HG03175 (cell line): ENCODE measurements at regions not wholly inside any gene's neighbourhood (a gene's known extent, or its start where the extent isn't known, plus 50 kb on each side); places are given as distances from the start of the nearest gene placed in this dataset.
"Not testable (repeated sequence)": the region's sequence is repeated elsewhere in the genome, so short reads cannot be mapped to it uniquely, and the experiment has no call there.

Source experiments
- ATAC-seq: cut with Tn5 transposase; IDR thresholded peaks from one replicate; pipeline ENCODE4 v1.9.1; 2021; ENCODE audit warnings: mild to moderate bottlenecking, moderate library complexity; ENCODE audit not compliant: unreplicated experiment

DNA sequence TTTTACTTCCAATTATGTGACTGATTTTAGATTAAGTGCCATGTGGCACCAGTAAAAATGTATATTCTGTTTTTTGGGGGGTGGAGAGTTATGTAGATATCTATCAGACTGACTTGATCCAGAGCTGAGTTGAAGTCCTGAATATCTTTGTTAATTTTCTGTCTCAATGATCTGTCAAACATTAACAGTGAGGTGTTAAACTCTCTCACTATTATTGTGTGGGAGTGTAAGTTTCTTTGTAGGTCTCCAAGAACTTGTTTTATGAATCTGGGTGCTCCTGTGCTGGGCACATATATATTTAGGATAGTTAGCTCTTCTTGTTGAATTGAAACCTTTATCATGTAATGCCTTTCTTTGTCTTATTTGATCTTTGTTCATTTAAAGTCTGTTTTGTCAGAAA, 276.5 kb upstream of the USP25 start:
- ATAC-seq, result no peak

DNA sequence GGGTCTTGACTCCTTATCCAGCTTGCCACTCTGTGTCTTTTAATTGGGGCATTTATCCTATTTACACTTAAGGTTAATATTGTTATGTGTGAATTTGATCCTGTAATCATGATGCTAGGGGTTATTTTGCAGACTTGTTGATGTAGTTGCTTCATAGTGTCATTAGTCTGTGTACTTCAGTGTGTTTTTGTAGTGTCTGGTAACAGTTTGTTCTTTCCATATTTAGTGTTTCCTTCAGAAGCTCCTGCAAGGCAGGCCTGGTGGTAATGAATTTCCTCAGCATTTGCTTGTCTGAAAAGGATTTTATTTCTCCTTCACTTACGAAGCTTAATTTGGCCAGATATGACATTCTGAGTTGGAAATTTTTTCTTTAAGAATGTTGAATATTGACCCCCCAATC, 276.0 kb upstream of the USP25 start:
- not testable (repeated sequence) for ATAC-seq

DNA sequence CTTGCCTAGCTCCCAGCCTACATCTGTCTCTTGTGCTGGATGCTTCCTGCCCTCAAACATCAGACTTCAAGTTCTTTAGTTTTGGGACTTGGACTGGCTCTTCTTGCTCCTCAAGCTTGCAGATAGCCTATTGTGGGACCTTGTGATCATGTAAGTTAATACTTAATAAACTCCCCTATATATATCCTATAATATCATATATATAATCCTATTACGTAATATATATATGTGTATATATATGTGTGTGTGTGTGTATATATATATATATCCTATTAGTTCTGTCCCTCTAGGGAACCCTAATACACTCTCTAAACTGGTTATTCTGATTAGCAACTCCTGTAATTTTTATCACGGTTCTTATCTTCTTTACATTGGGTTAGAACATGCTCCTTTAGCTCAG, 274.9 kb upstream of the USP25 start:
- ATAC-seq, result not testable (repeated sequence)

DNA sequence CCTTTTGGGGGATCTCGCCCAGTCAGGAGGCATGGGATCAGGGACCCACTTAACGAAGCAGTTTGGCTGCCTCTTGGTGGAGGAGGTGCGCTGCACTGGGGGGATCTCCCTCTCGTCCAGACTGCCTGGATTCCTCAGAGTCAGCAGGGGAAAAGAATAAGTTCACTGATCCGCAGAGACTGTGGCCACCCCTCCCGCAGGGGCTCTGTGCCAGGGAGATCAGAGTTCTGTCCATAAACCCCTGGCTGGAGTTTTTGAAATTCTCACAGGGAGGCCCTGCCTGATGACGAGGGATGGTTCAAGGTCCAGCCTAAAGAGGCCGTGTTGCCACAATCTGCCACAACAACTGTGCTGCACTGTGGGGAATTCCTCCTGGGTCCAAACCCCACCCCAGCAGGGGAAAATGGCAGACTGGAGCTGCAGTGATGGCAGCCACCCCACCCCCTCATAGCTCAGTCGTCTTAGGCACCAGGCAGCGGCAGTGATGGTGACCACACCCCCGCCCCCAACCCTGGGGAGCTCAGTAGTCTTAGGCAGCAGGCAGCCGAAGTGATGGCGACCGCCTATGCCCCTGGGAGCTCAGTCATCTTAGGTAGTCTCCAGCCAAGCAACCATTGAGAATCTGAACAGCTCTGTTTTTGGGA, 273.8 kb upstream of the USP25 start:
- no peak for ATAC-seq

DNA sequence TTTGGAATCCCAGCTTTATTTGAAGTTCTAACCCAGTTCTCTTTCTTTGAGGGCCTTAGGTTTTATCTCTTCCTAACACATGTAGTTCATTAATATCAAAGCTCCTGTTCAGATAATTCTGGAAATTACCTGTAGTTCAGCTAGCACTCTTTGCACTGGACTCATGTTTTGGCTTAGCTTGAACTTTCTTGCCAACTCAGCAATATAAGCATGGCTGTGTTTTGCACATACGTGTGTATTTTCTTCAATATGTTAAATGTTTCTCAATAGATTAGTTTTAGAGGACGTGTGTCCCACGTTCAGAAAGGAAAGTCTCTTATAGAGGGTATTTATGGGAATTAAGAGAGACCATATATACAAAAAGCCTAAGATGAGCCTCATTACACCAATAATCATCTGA, 271.8 kb upstream of the USP25 start:
- no peak for ATAC-seq

DNA sequence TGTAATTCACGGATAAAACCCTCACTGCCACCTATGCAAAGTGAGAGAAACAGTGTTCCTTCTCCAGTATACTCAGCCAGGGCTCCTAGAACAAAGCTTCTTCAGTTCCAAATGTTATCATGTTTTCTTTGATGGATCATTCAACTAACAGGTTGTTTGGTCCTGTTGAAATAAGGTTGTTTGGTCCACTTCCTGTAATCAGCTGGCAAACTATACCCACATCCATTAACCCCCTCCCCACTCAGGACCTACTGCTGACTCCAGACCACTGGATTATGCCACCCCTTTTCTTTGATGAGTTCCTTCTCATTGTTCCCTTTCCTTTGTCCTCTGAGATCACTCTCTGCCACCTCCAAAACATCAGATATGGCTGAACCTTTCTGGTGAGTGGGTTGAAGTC, 267.7 kb upstream of the USP25 start:
- no peak for ATAC-seq

DNA sequence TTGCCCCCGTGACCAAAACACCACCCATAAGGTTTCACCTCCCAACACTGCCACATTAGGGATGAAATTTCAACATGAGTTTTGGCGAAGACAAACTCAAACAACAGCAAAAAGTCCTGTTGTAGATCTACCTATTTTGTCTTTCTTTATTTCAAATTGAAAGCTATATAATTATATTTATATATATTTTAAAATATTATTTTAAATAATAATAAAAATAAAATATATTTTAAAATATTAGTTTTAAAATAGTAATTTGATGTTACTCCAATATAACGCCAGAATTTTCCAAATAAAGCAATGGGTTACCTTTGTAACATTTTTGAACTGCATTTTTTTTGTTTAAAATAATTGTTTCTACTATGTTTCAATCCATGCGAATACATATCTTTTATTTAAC, 263.5 kb upstream of the USP25 start:
- no peak for ATAC-seq

DNA sequence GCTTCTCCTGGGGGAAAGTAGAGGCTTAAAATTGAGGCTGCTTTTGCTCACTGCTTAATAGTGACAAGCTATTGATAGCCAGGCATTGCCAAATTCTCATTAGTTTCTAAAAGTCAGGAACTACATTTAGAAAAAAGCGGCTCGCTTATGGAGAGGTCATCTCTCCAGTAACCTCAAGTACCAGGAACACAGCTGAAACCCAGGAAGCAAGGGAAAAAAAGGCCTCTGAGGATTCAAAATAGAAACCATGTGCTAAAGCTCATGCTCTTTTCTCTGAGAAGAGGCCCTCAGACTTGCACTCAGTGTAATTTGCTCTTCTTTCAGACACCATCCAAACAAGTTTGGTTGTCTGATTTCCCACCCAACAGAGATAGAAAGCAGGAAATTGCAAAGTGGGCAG, 261.4 kb upstream of the USP25 start:
- no peak for ATAC-seq

DNA sequence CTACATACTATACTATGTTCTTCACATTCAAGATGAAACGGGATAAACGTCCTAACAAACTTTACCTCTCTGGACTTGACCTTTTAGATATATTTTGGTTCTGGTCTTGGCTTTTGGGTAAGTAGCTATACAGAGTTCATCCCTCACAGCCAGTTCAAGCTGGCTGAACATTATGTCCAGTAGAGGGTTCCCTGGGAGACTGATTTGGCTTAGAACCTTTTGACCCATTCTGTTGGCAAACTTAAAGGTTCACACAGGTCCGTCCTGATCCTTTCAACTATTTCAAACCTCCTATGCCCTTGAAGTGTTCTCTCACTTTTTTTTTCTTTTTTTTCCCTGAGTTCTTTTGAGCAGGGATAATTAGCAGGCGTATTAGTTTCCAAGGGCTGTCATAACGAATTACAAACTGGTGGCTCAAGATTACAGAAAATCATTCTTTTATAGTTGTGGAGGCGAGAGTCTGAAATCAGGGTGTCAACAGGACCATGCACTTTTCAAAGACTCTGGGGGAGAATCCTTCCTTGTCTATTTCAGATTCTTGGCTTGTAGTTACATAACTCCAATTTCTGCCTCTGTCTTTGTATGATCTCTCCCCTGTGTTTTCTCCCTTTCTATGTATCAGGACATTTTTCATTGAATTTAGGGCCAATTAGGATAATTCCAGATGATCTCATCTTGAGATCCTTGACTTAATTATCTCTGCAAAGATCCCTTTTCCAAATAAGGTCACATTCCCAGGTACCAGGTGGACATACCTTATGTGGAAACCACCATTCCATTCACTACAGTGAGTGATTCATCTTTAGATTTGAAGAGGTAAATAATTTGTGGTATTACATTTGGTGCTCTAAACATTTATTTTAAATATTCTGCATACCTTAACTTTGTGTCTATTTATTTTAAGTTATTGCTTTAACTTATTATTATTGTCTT, 257.4 kb upstream of the USP25 start:
- ATAC-seq, result no peak

DNA sequence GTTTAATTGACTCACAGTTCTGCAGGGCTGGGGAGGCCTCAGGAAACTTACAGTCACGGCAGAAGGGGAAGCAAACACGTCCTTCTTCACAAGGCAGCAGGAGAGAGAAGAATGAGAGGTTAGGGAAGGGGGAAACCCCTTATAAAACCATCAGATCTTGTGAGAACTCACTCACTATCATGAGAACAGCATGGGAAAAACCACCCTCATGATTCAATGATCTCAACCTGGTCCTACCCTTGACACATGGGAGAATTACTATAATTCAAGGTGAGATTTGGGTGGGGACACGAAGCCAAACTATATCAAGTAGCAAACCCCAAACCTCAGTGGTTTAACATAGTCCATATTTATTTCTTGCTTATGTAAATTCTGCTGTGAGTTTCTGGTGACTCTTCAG, 252.0 kb upstream of the USP25 start:
- not testable (repeated sequence) for ATAC-seq

DNA sequence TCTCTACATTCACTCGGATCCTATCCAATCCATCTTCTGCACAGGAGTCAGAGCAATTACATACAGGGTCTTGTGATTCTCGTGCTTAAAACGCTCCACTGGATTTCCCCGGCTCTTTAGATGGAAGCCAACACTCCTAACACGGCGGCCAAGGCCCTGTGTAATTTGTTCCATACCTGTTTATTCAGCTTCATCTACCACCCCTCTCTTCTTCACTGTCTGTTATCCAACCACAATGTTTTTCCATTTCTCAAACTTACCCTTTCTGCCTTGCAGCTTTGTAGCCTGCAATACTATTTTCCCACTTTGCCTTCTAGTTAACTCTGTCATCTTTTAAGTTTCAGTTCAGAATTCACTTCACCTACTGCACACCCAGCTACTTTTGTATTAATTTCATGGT, 249.6 kb upstream of the USP25 start:
- no peak for ATAC-seq

DNA sequence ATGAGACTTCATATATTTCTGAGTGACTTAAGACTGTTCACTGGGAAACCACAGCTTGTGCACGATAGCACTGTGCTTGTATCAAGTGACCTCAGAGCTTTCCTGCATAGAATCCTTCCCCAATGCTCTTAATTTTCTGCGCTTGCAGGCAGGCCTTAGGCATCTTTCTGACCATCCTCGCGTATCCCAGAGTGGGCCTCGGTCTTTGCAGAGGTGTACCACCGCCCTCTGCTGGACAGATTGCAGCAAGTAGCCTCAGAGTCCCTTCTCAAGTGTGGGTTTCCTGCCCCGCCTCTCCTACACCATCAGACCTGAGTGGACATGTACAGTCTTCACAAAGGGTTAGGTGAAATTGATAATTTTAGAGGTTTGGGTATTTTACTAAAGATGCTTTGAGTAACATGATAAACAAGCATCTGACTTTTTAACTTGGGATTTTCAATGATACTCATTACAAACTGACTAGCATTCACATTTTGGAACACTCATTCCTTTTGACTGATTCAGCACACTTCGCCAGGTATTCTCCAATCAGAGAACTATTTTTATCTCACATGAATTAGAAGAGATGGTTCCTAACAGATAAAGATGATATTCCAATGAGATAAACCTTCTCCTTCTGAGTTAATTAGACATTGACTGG, 246.5 kb upstream of the USP25 start:
- peak; percentile 96 for ATAC-seq

DNA sequence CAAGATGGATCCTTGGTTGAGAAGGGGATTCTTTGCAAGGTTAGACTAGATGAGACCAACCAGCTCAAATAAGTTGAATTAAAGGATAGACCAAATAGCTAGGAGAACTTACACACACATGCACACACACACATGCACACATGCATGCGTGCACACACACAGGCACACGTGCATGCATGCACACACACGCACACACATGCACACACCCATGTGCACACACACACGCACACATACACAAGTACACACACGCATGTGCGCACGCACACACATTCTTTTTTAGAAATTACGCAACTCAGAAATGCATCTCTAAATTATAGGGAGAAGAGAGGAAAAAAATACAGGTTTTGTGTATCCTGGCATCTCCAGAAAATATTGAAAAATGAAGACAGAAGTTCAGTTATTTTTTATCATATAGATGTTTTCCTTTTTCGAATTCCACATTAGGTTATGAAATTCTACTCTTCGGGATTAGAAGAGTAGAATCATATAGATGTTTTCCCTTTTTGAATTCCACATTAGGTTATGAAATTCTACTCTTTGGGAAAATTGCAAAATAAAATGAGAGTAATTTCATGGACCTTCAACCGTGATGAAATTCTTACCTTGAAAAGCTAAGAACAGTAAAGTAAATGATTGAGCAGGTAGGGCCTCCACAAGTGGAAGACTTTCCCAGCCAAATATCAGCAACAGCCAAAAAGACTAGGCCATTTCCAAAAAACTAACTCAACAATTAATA, 243.2 kb upstream of the USP25 start:
- no peak for ATAC-seq

DNA sequence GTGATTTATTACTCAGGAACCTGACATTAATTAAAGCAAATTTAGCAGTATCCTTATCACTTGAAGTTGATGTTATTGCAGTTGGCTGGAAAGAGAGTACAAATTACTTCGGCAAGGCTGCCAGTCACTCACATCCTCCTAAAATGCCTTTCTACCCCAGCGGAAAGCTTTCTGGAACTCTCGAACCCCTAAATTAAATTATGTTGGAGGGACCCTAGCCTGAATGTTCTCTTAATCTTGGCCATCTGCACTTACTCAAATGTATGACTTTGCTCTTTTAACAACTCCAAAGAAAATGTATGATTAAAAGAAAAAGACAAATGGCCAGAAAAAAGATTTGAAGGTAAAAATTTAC, 242.6 kb upstream of the USP25 start:
- no peak for ATAC-seq

DNA sequence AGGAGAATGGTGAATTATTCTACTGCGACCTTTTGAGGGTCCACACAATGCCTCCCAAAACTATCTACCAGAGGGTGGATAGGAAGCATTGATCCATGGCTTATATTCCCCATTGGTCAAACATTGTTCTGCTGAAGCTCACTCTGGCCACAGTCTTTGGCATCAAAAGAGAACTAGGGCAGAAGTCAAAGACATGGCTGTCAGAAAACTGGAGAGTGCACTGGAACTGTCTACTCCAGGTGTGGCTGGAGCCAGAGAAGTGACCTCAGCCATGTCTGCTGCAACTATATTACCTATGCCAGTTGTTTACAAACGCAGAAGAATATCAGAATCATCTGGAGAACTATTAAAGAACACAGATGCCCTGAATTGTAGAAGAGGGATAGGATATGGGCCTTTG, 238.7 kb upstream of the USP25 start:
- no peak for ATAC-seq

DNA sequence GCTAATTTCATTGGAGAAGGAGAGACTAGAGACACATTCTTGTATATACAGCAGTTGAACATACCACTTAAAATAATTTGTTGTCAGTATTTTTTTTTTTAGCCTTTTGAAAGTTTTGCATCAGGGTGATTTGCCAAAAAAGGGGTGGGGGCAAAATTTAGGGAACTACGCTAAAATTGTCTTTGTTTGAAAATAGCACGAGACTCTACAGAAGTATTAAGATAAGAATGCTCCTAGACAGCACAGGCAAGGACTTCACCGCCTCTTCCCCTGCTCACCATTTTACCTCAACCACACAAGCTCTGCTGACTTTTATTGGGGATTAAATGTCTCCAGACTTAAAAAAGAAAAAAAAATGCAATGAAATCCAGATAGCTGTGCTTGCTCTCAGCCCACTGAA, 236.1 kb upstream of the USP25 start:
- no peak for ATAC-seq

DNA sequence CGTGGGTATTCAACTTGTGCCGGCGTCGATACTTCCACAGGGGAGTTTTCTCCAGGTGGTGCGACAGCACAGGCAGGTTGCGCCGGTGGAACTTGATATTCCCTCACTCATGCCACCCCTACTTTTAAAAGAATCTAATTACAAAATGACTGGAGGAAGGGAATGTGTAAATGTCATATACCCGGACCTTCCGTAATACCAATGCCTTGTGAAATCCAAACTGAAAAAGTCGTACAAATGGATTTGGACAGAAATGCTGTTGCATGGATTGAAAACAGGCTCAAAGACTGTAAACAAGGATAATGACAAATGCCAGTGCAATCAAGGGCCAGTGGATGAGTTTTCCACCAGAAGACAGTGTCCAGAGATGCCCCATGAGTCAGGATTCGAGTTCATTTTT, 235.3 kb upstream of the USP25 start:
- no peak for ATAC-seq

DNA sequence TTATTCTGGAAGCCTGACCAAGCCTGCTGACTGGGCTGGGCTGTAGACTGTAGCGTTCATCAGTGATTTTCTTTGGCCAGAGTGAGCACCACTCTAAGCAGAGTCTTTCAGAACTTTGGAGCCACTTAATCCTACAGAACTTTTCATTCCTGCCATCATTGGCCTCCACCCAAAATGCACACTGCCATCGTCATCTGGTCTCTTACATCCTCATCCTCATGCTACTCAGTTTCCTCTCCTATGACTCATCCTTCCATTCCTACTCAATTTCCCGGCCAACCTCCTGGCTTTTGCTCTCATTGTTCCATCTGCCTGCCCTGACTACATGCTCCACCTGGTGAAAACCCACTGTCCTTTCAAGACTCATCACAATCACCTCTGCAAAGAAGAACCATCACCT, 233.8 kb upstream of the USP25 start:
- no peak for ATAC-seq

DNA sequence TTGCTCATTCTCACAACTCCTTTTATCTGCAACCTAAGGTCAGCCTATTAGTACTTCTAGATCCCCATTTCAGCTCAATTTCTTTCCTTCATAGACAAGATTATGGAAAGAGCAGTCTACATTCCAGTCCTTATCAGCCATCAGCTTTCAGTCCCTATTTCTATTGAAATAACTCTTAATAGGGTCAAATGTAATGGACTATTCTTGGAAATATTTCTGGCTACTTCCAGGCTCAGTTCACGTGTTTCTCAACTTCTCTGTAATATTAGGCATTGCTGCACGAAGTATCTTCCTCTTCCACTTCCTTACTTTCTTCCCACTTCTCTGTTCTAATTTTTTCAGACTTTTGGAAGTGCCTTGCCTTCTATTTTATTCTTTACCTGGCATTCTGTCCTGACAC, 232.9 kb upstream of the USP25 start:
- no peak for ATAC-seq

DNA sequence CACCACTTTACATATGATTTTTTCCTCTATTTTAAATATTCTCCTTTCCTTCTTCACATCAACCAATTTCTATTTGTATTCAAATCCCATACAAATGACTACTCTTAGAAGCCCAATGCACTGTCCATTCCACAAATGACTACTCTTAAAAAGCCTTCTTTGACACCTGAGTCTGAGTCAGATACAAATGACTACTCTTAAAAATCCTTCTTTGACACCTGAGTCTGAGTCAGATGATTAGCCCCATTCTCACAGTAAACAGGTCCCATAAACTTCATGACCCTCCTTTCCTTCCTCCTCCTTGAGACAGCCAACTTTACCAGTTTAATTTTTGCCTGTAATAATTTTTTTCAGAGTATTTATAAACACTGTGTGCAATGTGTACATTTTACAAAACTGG, 231.3 kb upstream of the USP25 start:
- ATAC-seq, result no peak

DNA sequence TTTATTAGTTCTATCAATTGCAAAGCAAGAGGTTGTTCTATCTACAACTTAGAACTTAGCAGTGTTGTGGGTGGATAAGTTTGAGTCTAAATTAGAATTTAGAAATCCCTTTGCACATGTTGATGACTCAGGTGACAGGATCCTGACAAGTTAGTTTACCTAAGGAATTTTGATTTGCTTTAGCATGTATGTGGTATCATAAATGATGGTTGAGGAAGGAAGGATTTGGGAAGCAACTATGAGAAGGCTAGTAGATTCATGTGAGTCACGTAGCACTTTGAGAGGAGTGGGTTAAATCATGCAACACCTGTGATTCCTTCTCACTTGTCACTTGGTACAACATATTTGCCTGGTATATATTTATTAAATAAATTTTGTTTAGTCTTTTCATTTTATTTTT, 223.7 kb upstream of the USP25 start:
- ATAC-seq, result no peak
